ENCODE measurements at regions not wholly inside any gene's neighbourhood (a gene's known extent, or its start where the extent isn't known, plus 50 kb on each side); places are given as distances from the start of the nearest gene placed in this dataset.

GRCh38 chr2:151197184-151198108 is 64.2 kb downstream of the RBM43 start:
- DNase-seq = no peak

GRCh38 chr2:151193576-151193975 is 68.1 kb downstream of the RBM43 start:
- DNase-seq = no peak

- DNase-seq = no peak
Measured at GRCh38 chr2:151192681-151193080, 69.0 kb downstream of the RBM43 start.

GRCh38 chr2:151191001-151191400 is 70.7 kb downstream of the RBM43 start:
- DNase-seq = no peak

GRCh38 chr2:151189125-151189524 is 72.5 kb downstream of the RBM43 start:
- DNase-seq = no peak

GRCh38 chr2:151186011-151186410 is 75.7 kb downstream of the RBM43 start:
- no peak for DNase-seq

GRCh38 chr2:151182899-151183809 is 78.5 kb downstream of the RBM43 start:
- no peak for DNase-seq

GRCh38 chr2:151182396-151182795 is 79.3 kb downstream of the RBM43 start:
- no peak for DNase-seq

- no peak for DNase-seq
Measured at GRCh38 chr2:151181524-151181923, 80.1 kb downstream of the RBM43 start.

GRCh38 chr2:151180123-151180522 is 81.5 kb downstream of the RBM43 start:
- DNase-seq = no peak

- DNase-seq = no peak
Measured at GRCh38 chr2:151178207-151178606, 83.5 kb downstream of the RBM43 start.

GRCh38 chr2:151177756-151178155 is 83.9 kb downstream of the RBM43 start:
- DNase-seq = no peak

- no peak for DNase-seq
Measured at GRCh38 chr2:151176661-151177060, 85.0 kb downstream of the RBM43 start.

GRCh38 chr2:151175864-151176263 is 85.8 kb downstream of the RBM43 start:
- DNase-seq = no peak

- no peak for DNase-seq
Measured at GRCh38 chr2:151174127-151174526, 87.5 kb downstream of the RBM43 start.

- no peak for DNase-seq
Measured at GRCh38 chr2:151171186-151171585, 90.5 kb downstream of the RBM43 start.

- no peak for DNase-seq
Measured at GRCh38 chr2:151166410-151166809, 95.3 kb downstream of the RBM43 start.

GRCh38 chr2:151165105-151165684 is 96.5 kb downstream of the RBM43 start:
- DNase-seq = no peak

GRCh38 chr2:151161821-151162551 is 99.7 kb downstream of the RBM43 start:
- DNase-seq = no peak

GRCh38 chr2:151159109-151159662 is 102.5 kb downstream of the RBM43 start:
- no peak for DNase-seq

GRCh38 chr2:151157000-151157735 is 104.5 kb downstream of the RBM43 start:
- DNase-seq = no peak

GRCh38 chr2:151156431-151156830 is 105.2 kb downstream of the RBM43 start:
- DNase-seq = no peak
